ENCODE measurements at regions not wholly inside any gene's neighbourhood (a gene's known extent, or its start where the extent isn't known, plus 50 kb on each side); places are given as distances from the start of the nearest gene placed in this dataset.

DNA sequence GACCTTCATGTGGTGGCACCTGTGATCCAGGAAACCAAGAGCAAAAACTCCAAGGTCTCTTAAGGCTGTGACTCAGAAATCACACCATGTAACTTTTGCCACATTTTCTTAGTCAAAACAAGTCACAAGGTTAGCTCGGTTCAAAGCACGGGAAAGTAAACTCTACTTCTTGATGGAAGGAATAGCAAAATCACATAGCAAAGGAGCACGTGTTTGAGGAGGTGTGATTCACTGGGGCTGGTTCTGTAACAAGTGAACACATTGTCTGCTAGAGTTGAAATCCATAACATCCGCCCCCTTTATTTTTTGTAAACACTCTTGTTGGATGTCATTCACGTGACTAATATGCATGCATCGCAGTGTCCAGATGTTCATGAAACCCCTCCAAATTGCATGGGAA lies 415.0 kb upstream of the MAF start:
- H3K27ac ChIP-seq (ENCODE audit: low read depth, low read length) = no peak overlapping the region
- no peaks in the 10 kb centered on the region for H3K4me1 ChIP-seq (ENCODE audit: control insufficient read depth, low read length)
- H3K4me3 ChIP-seq (ENCODE audit: low read length) = no peak overlapping the region
- H4K20me1 ChIP-seq (ENCODE audit: control insufficient read depth, insufficient read depth, low read depth, low read length) = no peaks in the 10 kb centered on the region
- no peaks in the 10 kb centered on the region for H3K9me2 ChIP-seq (replicated peaks; ENCODE audit: control insufficient read depth, low read length)
- H3K36me3 ChIP-seq (ENCODE audit: control insufficient read depth, low read length) = no peaks in the 10 kb centered on the region
- no peaks in the 10 kb centered on the region for H3K27me3 ChIP-seq (ENCODE audit: control insufficient read depth, low read length)
- TF ChIP-seq CTCF (IDR thresholded peaks at IDR 0.05; ENCODE audit: low read depth, low read length, poor library complexity, severe bottlenecking) (no peak), EZH2phosphoT487 (IDR thresholded peaks at IDR 0.05; ENCODE audit: borderline replicate concordance, low read length) (no peak)
- H3K79me2 ChIP-seq (ENCODE audit: control insufficient read depth, low read length) = no peaks in the 10 kb centered on the region
- H3K4me2 ChIP-seq (ENCODE audit: low read length) = no peak overlapping the region
- no peaks in the 10 kb centered on the region for H3K9me3 ChIP-seq (ENCODE audit: control insufficient read depth, insufficient read depth, low read length)
- H3F3A ChIP-seq (ENCODE audit: control insufficient read depth, insufficient read depth) = no peaks in the 10 kb centered on the region

GRCh38 chr16:80014241-80014939 lies 413.9 kb upstream of the MAF start:
- no peak overlapping the region for H3K27ac ChIP-seq (ENCODE audit: low read depth, low read length)
- no peaks in the 10 kb centered on the region for H3F3A ChIP-seq (ENCODE audit: control insufficient read depth, insufficient read depth)
- H3K4me3 ChIP-seq (ENCODE audit: low read length) = no peak overlapping the region
- H3K4me1 ChIP-seq (ENCODE audit: control insufficient read depth, low read length) = no peaks in the 10 kb centered on the region
- H3K9me3 ChIP-seq (ENCODE audit: control insufficient read depth, insufficient read depth, low read length) = no peaks in the 10 kb centered on the region
- H3K36me3 ChIP-seq (ENCODE audit: control insufficient read depth, low read length) = no peaks in the 10 kb centered on the region
- H3K79me2 ChIP-seq (ENCODE audit: control insufficient read depth, low read length) = no peaks in the 10 kb centered on the region
- H3K9me2 ChIP-seq (replicated peaks; ENCODE audit: control insufficient read depth, low read length) = no peaks in the 10 kb centered on the region
- H4K20me1 ChIP-seq (ENCODE audit: control insufficient read depth, insufficient read depth, low read depth, low read length) = no peaks in the 10 kb centered on the region
- H3K27me3 ChIP-seq (ENCODE audit: control insufficient read depth, low read length) = no peaks in the 10 kb centered on the region
- no peak overlapping the region for H3K4me2 ChIP-seq (ENCODE audit: low read length)
- TF ChIP-seq CTCF (IDR thresholded peaks at IDR 0.05; ENCODE audit: low read depth, low read length, poor library complexity, severe bottlenecking) (no peak), EZH2phosphoT487 (IDR thresholded peaks at IDR 0.05; ENCODE audit: borderline replicate concordance, low read length) (no peak)

GRCh38 chr16:80012586-80012985 lies 412.0 kb upstream of the MAF start:
- H3F3A ChIP-seq (ENCODE audit: control insufficient read depth, insufficient read depth) = no peaks in the 10 kb centered on the region
- no peaks in the 10 kb centered on the region for H3K9me2 ChIP-seq (replicated peaks; ENCODE audit: control insufficient read depth, low read length)

DNA sequence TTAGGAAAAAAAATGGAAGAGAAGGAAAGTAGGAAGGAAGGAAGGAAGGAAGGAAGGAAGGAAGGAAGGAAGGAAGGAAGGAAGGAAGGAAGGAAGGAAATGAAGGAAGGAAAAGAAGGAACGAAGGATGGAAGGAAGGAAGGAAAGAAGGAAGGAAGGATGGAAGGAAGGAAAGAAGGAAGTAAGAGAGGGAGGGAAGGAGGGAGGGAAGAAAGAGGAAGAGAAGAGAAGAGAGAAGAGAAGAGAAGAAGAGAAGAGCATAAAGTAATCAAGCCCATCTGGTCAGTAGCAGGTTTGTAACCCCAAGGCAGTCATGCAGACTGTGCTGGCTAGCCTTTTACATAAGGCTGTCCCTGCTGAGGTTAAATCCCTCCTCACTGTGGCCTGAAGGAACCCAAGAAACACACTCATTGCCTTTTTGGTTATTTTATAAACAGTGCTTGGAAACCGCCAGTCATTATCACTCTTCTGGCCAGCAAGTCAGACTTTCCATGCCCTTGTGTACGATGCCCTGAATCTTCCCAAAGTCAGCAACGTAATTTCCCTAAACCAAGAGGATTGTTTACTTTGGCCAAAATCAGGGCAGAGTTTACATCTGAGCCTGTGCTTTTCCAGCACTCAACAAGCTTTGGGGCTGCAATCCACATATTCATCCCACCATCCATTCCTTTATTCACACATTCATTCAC lies 409.6 kb upstream of the MAF start:
- TF ChIP-seq EZH2phosphoT487 (IDR thresholded peaks at IDR 0.05; ENCODE audit: borderline replicate concordance, low read length) (no peak), CTCF (IDR thresholded peaks at IDR 0.05; ENCODE audit: low read depth, low read length, poor library complexity, severe bottlenecking) (no peak)

More at GRCh38 chr16:80012586-80012985, 412.0 kb upstream of the MAF start:
- Histone ChIP-seq H3K36me3 (ENCODE audit: control insufficient read depth, low read length) (no peaks in the 10 kb centered on the region), H3K27me3 (ENCODE audit: control insufficient read depth, low read length) (no peaks in the 10 kb centered on the region), H3K79me2 (ENCODE audit: control insufficient read depth, low read length) (no peaks in the 10 kb centered on the region), H3K4me2 (ENCODE audit: low read length) (no peak overlapping the region), H3K4me1 (ENCODE audit: control insufficient read depth, low read length) (no peaks in the 10 kb centered on the region), H3K9me3 (ENCODE audit: control insufficient read depth, insufficient read depth, low read length) (no peaks in the 10 kb centered on the region), H3K4me3 (ENCODE audit: low read length) (no peak overlapping the region), H3K27ac (ENCODE audit: low read depth, low read length) (no peak overlapping the region), H4K20me1 (ENCODE audit: control insufficient read depth, insufficient read depth, low read depth, low read length) (no peaks in the 10 kb centered on the region)
- no peak for TF ChIP-seq EZH2phosphoT487 (IDR thresholded peaks at IDR 0.05; ENCODE audit: borderline replicate concordance, low read length)

More for the DNA sequence above, 409.6 kb upstream of the MAF start:
- Histone ChIP-seq H3K27me3 (ENCODE audit: control insufficient read depth, low read length) (no peaks in the 10 kb centered on the region), H3K4me1 (ENCODE audit: control insufficient read depth, low read length) (no peaks in the 10 kb centered on the region), H3K36me3 (ENCODE audit: control insufficient read depth, low read length) (no peaks in the 10 kb centered on the region), H3K79me2 (ENCODE audit: control insufficient read depth, low read length) (no peaks in the 10 kb centered on the region), H3K27ac (ENCODE audit: low read depth, low read length) (no peak overlapping the region), H3K4me3 (ENCODE audit: low read length) (no peak overlapping the region), H4K20me1 (ENCODE audit: control insufficient read depth, insufficient read depth, low read depth, low read length) (no peaks in the 10 kb centered on the region), H3K4me2 (ENCODE audit: low read length) (no peak overlapping the region), H3F3A (ENCODE audit: control insufficient read depth, insufficient read depth) (no peaks in the 10 kb centered on the region), H3K9me3 (ENCODE audit: control insufficient read depth, insufficient read depth, low read length) (no peaks in the 10 kb centered on the region), H3K9me2 (replicated peaks; ENCODE audit: control insufficient read depth, low read length) (no peaks in the 10 kb centered on the region)

Measured in DOHH2 (cell line).